SK-N-MC (cell line): ENCODE measurements at regions not wholly inside any gene's neighbourhood (a gene's known extent, or its start where the extent isn't known, plus 50 kb on each side); places are given as distances from the start of the nearest gene placed in this dataset.

ENCODE experiments used
- EZH2 ChIP-seq: fragments of 200-600 bp; sonication (generic); IDR thresholded peaks from one replicate; pipeline ENCODE4 v1.6.1; 2017; ENCODE audit warnings: antibody characterized with exemption
- POLR2AphosphoS5 ChIP-seq: IDR thresholded peaks from 2 replicates; pipeline ENCODE4 v1.6.1; 2012; ENCODE audit warnings: mild to moderate bottlenecking, low read depth, low read length, borderline replicate concordance

DNA sequence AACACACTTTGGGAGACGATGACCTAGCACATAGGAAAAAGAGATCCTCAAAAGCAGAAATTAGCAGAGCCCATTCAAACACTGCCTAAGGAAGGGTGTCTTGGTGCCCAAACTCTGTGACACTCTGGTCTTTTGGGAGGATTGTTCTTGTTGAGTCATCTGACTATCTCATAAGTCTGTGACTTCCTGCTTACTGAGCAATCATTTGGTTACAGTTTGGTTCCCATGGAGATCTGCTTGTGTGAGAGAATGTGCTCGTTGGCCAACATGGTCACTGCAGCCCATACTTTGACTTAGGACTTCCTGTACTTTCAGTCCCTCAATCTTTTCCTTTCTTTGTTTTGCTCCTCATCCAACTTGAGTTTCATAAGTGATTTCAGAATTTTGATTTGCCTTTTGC, 602.9 kb downstream of the NYAP2 start:
- TF ChIP-seq EZH2, result no peak
- TF ChIP-seq POLR2AphosphoS5, result no peak
